ENCODE measurements at regions not wholly inside any gene's neighbourhood (a gene's known extent, or its start where the extent isn't known, plus 50 kb on each side); places are given as distances from the start of the nearest gene placed in this dataset.
"Not testable (repeated sequence)": the region's sequence is repeated elsewhere in the genome, so short reads cannot be mapped to it uniquely, and the experiment has no call there.

DNA sequence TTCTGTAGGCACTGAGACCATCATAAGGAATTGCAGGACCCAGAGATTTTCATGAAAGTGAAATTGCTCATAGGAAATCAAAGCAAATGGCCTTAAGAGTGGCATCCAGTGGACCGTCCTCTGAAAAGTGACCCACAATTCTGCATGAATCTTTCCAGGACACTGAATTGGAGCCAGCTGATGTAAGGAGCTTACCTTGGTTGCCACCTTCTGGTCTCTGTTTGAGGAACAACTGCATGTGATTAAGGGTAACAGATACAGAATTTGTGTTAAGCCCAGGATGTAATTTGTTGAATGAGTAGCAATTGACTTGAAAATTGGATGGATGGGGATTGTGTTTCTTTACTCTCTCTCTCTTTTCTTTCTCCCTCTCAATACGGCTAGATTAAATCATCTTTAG is 49.9 kb upstream of the GAS1 start:
- DNase-seq, result no peak

GRCh38 chr9:86997951-86998350 is 50.6 kb upstream of the GAS1 start:
- DNase-seq, result no peak

DNA sequence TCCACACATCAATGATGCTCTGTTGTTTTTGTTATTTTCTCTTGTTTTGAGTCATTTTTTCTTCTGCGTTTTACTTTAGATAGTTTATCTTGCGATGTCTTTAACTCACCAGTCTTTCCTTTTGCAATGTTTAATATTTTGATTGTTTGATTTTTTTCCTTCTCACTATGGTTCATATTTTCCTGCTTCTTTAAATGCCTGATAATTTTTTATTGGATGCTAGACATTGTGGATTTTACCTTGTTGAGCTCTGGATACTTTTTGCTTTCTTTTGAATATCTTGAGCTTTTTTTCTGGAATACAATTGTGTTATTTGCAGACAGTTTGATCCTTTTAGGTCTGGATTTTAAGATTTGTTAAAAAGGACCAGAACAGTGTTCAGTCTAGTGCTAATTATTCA is 55.2 kb upstream of the GAS1 start:
- DNase-seq, result no peak

DNA sequence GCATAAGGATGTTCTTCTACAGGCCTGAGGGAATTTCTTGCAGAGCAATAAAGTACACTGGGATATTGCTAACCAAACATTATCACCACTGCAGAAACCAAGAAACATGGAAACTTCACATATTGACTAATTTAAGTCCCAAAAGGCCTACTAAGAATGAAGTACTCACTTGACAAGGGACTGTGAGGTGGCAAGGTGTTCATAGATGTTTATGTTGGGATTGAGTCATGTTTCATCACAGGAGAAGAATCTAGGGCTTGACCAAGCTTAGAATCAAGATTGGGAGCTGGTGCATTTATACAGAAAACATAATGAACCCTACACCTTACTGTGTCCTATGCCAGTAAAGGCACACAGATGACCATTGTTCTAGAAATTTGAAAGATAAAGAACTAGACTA is 56.7 kb upstream of the GAS1 start:
- no peak for DNase-seq

DNA sequence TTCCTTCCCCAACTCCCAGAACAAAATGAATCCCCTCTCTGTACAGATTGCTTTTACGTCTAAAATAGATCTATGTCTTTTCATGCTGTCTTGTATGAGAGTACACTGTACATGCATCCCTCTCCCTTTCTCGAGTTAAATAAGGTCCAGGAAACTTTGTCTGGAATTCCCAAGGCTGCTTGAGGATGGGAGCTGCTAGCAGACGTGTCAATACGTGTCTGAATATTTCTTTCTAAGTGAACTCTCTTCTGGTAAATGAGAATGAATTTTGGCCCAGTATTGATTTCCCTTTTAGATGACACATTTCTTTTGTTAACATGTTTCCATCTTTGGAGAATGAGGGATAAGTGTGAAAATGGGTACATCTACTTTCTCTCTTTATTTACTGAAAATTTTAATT is 59.6 kb upstream of the GAS1 start:
- no peak for DNase-seq

DNA sequence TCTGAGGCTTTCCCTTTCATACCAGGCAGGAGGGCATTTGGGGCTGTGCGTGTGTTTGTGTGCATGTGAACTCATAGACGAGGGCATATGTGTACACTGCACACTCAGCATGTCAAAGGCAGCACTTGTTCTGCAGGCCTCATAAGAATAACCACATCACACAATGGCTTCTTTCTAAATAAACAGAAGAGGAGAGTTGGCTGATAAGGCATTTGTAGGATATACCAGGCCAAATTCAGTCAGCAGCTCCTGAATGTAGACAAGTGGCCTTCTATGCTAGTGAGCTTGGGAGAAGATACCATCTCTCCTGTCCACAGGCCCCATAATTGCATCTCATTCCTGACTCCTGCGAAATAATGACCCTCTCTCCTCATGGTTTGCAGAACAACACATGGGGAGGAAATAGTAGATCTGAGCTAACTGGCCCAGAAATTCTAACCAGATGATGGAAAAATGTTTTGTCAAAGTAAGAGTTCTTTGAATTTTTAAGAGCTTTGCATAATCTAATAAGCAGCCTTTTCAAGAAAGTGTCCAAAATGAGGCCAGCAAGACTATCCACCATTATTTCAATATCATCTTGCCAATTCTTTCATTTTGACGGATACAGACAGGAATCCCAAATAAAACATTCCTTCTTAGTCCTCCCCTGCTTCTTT is 60.5 kb upstream of the GAS1 start:
- DNase-seq, result no peak

- no peak for DNase-seq
Observed at GRCh38 chr9:87008667-87009066, 61.4 kb upstream of the GAS1 start.

GRCh38 chr9:87010626-87011025 is 63.3 kb upstream of the GAS1 start:
- no peak for DNase-seq

GRCh38 chr9:87011551-87011950 is 64.2 kb upstream of the GAS1 start:
- no peak for DNase-seq

- DNase-seq, result no peak
Observed at GRCh38 chr9:87013490-87013889, 66.2 kb upstream of the GAS1 start.

GRCh38 chr9:87014436-87014835 is 67.1 kb upstream of the GAS1 start:
- no peak for DNase-seq

DNA sequence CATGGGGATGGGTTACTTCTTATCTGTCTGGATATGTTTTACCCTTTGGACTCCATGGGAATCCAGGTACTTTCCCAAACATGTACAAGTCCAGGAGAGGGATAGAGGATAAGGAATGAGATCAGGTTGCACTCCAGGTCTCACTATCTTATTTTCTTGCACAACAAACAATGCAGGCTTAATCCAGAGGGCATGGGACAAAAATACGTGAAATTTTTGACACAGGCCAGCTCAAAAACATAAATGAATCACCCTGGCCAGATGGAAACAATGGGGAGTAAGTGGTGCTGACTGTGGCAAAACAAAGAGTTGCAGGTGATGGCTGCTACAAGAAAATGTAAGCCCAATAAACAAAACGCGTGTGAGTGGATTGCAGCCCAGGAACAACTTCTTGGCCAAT is 69.4 kb upstream of the GAS1 start:
- no peak for DNase-seq

DNA sequence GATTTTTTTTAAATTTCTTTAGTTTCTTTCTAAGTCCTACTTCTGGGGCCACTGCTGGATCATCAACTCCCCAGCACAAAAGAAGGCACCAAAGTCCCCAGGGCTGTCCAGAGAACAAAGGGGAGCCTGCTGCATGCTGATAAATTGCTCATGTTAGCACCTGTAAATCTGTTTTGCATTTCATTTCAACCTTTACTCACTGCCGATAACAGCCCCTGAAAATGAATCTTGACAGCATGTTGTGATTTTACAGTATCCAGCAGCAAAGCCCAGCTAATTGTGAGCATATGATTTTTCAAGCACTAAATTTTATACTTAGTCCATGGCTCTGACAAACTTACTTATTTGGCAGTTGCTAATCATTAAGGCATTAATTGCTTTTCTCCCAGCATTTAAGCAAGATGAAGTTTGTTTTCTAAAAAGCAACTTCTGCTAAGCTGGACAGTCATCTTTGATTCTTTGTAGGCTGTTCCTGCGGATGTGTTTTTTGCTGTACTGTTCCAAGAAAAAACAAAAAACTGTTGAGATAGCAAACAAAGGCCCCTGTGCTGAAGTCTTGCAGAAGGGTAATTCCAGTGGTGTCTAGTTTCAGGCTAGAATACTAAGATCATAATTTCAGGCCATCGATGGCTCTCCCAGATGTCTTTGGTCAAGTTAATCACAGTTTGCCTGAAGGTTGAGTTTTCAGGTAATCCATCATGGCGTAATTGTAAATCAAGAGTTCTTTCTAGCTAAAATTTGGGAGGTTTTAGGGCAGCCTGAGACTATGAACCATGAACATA is 73.1 kb upstream of the GAS1 start:
- no peak for DNase-seq

- no peak for DNase-seq
Observed at GRCh38 chr9:87022178-87022577, 74.9 kb upstream of the GAS1 start.

DNA sequence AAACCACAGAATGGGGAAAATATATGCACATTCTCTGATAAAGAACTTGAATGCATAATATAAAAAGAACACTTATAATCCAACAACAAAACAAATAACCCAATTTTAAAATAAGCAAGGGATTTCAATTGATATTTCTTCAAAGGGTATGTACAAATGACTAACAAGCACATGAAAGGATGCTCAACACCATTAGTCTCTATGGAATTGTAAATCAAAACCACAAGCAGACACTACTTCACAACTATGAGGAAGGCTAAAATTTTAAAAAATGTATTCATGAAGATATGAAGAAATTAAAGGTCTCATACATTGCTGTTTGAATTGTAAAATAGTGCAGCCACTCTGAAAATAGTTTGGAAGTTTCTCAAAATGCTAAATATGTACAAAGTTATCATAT is 78.9 kb upstream of the GAS1 start:
- DNase-seq, result no peak

GRCh38 chr9:87028836-87029235 is 81.5 kb upstream of the GAS1 start:
- not testable (repeated sequence) for DNase-seq

DNA sequence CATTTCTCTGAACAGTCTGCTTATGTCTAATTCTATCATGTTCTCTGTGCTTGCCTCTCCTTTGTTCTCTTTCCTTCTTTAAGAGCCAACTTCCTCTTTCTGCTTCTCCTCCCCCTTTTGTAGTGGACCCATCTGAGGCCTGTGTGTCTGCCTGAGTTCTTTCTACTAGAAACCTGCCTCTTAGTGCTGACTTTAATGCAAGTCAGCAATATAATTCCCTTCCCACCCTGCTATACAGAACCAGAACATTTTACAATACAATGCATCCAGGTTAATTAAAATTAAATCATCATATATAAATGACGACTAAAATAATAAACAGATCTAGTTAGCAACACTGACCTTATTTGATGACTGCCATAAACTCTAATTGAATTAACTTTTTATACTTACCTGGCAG is 82.6 kb upstream of the GAS1 start:
- DNase-seq, result no peak

- DNase-seq, result no peak
Observed at GRCh38 chr9:87034841-87035240, 87.5 kb upstream of the GAS1 start.

DNA sequence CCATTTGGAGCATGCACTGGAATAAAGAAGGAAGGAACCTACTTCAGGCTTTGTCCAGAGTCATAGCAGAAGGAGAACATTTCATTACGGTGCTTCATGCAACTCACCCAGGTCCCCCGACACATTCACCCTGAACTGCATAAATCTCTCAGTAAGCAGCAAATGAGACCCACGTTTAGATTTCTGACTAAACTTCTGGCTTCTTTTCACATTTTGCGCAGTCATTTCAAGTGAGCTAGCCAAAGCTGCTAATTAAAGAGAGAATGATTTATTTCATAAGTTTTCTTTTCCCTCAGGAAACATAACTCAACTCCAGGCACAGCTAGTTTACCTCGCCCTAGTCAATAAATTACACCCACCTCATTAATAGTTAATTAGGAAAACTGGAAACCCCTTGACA is 88.6 kb upstream of the GAS1 start:
- DNase-seq, result no peak

DNA sequence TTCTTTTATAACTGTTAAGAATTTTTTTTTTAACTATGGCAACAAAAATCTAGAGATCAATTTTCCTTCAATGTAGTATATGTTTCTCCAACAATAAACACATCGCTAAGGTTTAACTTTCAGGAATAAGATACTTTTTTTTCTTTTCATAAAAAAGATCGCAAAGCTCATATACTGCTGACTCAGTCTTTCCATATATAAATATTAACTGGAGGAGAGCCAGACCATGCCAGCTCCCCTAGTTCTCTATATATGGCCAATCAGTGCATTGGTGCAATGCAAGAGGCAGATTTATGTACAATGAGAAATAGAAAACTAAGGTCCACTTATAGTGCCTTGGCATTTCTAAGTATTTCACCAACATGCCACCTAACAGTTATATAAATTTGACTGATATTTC is 89.2 kb upstream of the GAS1 start:
- no peak for DNase-seq

DNA sequence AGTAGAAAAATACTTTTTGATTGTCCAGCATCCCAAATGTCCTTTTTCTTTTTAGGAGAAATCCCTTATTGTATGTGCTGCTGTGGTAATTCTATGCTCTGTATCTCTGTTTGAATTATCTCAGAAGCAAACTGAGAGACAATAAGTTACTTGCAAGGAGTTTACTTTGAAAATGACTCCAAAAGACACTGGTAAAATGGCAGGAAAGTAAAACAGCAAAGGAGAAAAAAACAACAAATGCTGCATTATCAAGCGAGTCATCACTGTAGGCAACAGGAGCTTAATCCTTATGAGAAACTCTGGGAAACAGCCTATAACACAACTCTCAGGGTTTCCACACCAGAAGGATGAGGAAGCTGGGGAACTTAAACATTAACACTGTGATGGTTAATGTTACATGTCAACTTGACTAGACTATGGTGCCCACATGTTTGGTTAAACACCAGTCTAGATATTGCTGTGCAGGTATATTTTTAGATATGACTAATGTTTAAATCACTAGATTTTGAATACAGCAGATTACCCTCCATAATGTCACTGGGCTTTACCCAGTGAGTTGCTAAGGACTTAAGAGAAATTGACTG is 92.6 kb upstream of the GAS1 start:
- no peak for DNase-seq

DNA sequence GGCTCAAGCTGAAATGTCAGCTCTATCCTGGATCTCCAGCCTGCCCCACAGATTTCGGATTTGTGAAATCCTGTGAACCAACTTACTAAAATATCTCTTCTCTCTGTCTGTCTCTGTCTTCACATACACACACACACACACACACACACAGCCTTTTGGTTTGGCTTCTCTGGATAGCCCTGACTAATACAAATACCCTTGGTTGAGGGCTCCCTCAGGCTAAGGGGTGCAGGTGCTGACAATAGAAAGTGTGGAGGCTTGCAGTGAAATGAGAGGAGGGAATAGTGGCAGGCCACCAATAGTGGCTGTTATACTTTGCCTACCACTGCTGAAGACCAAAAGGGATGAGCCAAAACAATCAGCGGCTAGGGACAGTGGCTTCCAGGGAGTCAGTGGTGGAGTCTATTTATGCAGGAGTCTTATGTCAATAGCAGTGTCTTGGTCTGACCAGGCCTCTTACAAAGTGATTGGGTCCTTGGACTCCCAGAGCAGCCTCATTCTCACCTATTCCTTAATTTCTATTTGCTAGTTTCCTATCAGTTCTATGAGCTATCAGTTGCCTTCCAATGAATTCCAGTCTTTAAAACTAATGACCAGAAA is 93.2 kb upstream of the GAS1 start:
- no peak for DNase-seq

DNA sequence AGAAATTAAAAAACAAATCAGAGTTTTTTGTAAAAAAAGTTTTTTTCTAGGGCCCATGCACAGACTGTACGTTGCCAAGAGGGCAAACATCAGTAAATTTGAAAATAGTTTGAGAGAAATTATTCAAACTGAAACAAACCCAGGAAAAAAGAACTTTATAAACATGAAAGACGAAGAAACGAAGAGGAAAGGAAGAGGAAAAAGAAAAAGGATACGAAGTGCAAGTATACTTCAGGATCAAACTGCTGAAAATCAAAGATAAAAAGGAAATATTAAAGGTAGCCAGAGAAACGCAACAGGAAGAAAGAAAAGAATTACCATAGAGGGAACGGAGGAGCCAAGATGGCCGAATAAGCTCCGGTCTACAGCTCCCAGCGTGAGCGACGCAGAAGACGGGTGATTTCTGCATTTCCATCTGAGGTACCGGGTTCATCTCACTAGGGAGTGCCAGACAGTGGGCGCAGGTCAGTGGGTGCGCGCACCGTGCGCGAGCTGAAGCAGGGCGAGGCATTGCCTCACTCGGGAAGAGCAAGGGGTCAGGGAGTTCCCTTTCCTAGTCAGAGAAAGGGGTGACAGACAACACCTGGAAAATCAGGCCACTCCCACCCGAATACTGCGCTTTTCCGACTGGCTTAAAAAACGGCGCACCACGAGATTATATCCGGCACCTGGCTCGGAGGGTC is 94.4 kb upstream of the GAS1 start:
- peak; percentile 3 for DNase-seq

Data from NCI-H345 (cell line).